ENCODE measurements at regions not wholly inside any gene's neighbourhood (a gene's known extent, or its start where the extent isn't known, plus 50 kb on each side); places are given as distances from the start of the nearest gene placed in this dataset.
A peak's percentile ranks its signal among the peaks of the same experiment; 100 is the strongest.

DNA sequence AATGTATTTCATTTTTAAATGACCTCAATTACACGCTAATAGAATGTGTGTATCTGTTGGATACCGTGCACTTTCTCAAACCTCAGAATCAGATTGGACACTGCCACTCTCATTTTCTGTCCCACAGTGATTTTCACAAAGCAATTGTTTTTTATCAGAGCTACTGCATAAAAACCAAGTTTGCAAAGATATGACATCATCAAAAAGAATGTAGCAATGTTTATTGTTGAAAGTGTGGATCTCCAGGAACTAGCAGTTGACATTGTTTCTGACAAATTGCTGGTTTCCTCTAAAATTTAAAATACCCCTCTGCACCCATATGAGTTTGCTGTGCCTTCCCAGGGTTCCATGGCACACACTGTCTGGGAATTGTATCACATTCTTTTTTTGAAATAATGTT is 362.7 kb upstream of the DDI1 start:
- no peak overlapping the region for H3K9ac ChIP-seq (replicated peaks; ENCODE audit: extremely low read depth, insufficient read depth, low read length)
- POLR2A ChIA-PET, result no interaction called here
- H3K4me2 ChIP-seq (ENCODE audit: insufficient read depth, low read length), result no peak overlapping the region
- dilution Hi-C loops (cut with MboI; ENCODE audit: extremely low pct_ligation_motif_present, low sequenced_read_pairs), result no loop called here
- CTCF ChIA-PET, result interaction anchor here (0.8 to 1.3 kb wide), 4 partner anchors 9 to 489 kb away, joined by 3 to 8 read pairs (median 4); no protein-coding TSS in a partner anchor
- H3K27ac ChIP-seq (ENCODE audit: insufficient read depth, low read depth, low read length), result no peak overlapping the region
- H3K9me1 ChIP-seq (replicated peaks; ENCODE audit: control insufficient read depth, extremely low read depth, insufficient read depth, low read length), result no peaks in the 10 kb centered on the region
- DNase-seq (ENCODE audit: low read depth, low spot score) (peak; percentile 64), FAIRE-seq (peak; percentile 71)
- no peaks in the 10 kb centered on the region for H3K79me2 ChIP-seq (ENCODE audit: control insufficient read depth, insufficient read depth, low read length)
- no peaks in the 10 kb centered on the region for H3K9me3 ChIP-seq (replicated peaks; ENCODE audit: control insufficient read depth, insufficient read depth, low read length)
- intact Hi-C loops (cut with micrococcal nuclease), result loop anchor here (2.0 kb wide), 1 partner anchor 65 kb away; no protein-coding TSS in a partner anchor
- TF ChIP-seq EZH2 (IDR thresholded peaks at IDR 0.05; ENCODE audit: borderline replicate concordance, low read depth, low read length, severe bottlenecking) (no peak), GATA2 (IDR thresholded peaks at IDR 0.05; ENCODE audit: insufficient read depth, insufficient read length, low read depth, low read length) (no peak), MYC (IDR thresholded peaks at IDR 0.05; ENCODE audit: low read depth, low read length) (no peak), JUN (IDR thresholded peaks at IDR 0.05; ENCODE audit: borderline replicate concordance, insufficient read depth, insufficient read length, low read depth) (peak; percentile 68), FOS (IDR thresholded peaks at IDR 0.05; ENCODE audit: borderline replicate concordance, insufficient read depth, low read length) (no peak), POLR2A (IDR thresholded peaks at IDR 0.05; ENCODE audit: low read depth, low read length) (no peak), POLR2AphosphoS5 (IDR thresholded peaks at IDR 0.05; ENCODE audit: insufficient read depth, low read depth, low read length) (no peak)
- TF ChIP-seq, protein P1, sequence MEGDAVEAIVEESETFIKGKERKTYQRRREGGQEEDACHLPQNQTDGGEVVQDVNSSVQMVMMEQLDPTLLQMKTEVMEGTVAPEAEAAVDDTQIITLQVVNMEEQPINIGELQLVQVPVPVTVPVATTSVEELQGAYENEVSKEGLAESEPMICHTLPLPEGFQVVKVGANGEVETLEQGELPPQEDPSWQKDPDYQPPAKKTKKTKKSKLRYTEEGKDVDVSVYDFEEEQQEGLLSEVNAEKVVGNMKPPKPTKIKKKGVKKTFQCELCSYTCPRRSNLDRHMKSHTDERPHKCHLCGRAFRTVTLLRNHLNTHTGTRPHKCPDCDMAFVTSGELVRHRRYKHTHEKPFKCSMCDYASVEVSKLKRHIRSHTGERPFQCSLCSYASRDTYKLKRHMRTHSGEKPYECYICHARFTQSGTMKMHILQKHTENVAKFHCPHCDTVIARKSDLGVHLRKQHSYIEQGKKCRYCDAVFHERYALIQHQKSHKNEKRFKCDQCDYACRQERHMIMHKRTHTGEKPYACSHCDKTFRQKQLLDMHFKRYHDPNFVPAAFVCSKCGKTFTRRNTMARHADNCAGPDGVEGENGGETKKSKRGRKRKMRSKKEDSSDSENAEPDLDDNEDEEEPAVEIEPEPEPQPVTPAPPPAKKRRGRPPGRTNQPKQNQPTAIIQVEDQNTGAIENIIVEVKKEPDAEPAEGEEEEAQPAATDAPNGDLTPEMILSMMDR (IDR thresholded peaks at IDR 0.05; ENCODE audit: extremely low read depth in 1 of 2, insufficient read depth in 1 of 2, low read depth in 1 of 2, low read length in 2 of 2), result no peak
- TF ChIP-seq, protein P2, sequence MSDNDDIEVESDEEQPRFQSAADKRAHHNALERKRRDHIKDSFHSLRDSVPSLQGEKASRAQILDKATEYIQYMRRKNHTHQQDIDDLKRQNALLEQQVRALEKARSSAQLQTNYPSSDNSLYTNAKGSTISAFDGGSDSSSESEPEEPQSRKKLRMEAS (IDR thresholded peaks at IDR 0.05; ENCODE audit: insufficient read depth, insufficient read length), result no peak
- H3K36me3 ChIP-seq (ENCODE audit: control insufficient read depth in 2 of 2, extremely low read depth in 1 of 2, insufficient read depth in 2 of 2, low read length in 2 of 2), result no peaks in the 10 kb centered on the region
- H2AFZ ChIP-seq (ENCODE audit: low read depth, low read length), result no peak overlapping the region
- no peaks in the 10 kb centered on the region for H4K20me1 ChIP-seq (replicated peaks; ENCODE audit: control insufficient read depth, extremely low read depth, insufficient read depth, low read length)
- H3K4me1 ChIP-seq (ENCODE audit: control insufficient read depth, extremely low read depth, insufficient read depth, low read length), result peaks cover 3% of the 10 kb centered on the region
- H3K4me3 ChIP-seq (replicated peaks in 1 of 3; ENCODE audit: insufficient read depth in 1 of 3, low read depth in 1 of 3, low read length in 3 of 3), result no peak overlapping the region
- no TSS peak for BruUV-seq (replicated peaks)
- H3K27me3 ChIP-seq (ENCODE audit: control insufficient read depth in 2 of 2, insufficient read depth in 2 of 2, low read length in 2 of 2), result no peaks in the 10 kb centered on the region
